ENCODE measurements at regions not wholly inside any gene's neighbourhood (a gene's known extent, or its start where the extent isn't known, plus 50 kb on each side); places are given as distances from the start of the nearest gene placed in this dataset.

- H3K4me3 ChIP-seq (ENCODE audit: low read depth, low read length): no peak overlapping the region
- TF ChIP-seq CTCF (IDR thresholded peaks at IDR 0.05; ENCODE audit: low read depth, low read length): no peak
- TF ChIP-seq MYC (IDR thresholded peaks at IDR 0.05; ENCODE audit: low read depth, low read length): no peak
- no peak for TF ChIP-seq MAX (IDR thresholded peaks at IDR 0.05; ENCODE audit: low read depth, low read length)
- no peak for TF ChIP-seq POLR2A (IDR thresholded peaks at IDR 0.05; ENCODE audit: extremely low read depth, insufficient read length)
- DNase-seq (ENCODE audit: low read depth): no peak
Observed at GRCh38 chr1:222893255-222893654, 78.4 kb downstream of the DISP1 start.

- no peak for TF ChIP-seq POLR2A (IDR thresholded peaks at IDR 0.05; ENCODE audit: extremely low read depth, insufficient read length)
- no peak overlapping the region for H3K4me3 ChIP-seq (ENCODE audit: low read depth, low read length)
- no peak for DNase-seq (ENCODE audit: low read depth)
Observed at GRCh38 chr1:222894331-222894730, 79.5 kb downstream of the DISP1 start.

GRCh38 chr1:222896630-222897526 lies 82.0 kb downstream of the DISP1 start:
- no peak overlapping the region for H3K4me3 ChIP-seq (ENCODE audit: low read depth, low read length)
- DNase-seq (ENCODE audit: low read depth): no peak
- TF ChIP-seq MYC (IDR thresholded peaks at IDR 0.05; ENCODE audit: low read depth, low read length): no peak

- DNase-seq (ENCODE audit: low read depth): no peak
- no peak overlapping the region for H3K4me3 ChIP-seq (ENCODE audit: low read depth, low read length)
- TF ChIP-seq MYC (IDR thresholded peaks at IDR 0.05; ENCODE audit: low read depth, low read length) (no peak), POLR2A (IDR thresholded peaks at IDR 0.05; ENCODE audit: extremely low read depth, insufficient read length) (no peak), MAX (IDR thresholded peaks at IDR 0.05; ENCODE audit: low read depth, low read length) (no peak), CTCF (IDR thresholded peaks at IDR 0.05; ENCODE audit: low read depth, low read length) (no peak)
Observed at GRCh38 chr1:222897527-222898190, 82.8 kb downstream of the DISP1 start.

GRCh38 chr1:222898191-222898527 lies 83.3 kb downstream of the DISP1 start:
- H3K4me3 ChIP-seq (ENCODE audit: low read depth, low read length): no peak overlapping the region

GRCh38 chr1:222899471-222899870 lies 84.6 kb downstream of the DISP1 start:
- TF ChIP-seq POLR2A (IDR thresholded peaks at IDR 0.05; ENCODE audit: extremely low read depth, insufficient read length): no peak
- no peak for TF ChIP-seq MAX (IDR thresholded peaks at IDR 0.05; ENCODE audit: low read depth, low read length)
- no peak for TF ChIP-seq CTCF (IDR thresholded peaks at IDR 0.05; ENCODE audit: low read depth, low read length)
- no peak for TF ChIP-seq MYC (IDR thresholded peaks at IDR 0.05; ENCODE audit: low read depth, low read length)
- DNase-seq (ENCODE audit: low read depth): no peak

More at GRCh38 chr1:222898191-222898527, 83.3 kb downstream of the DISP1 start:
- DNase-seq (ENCODE audit: low read depth): no peak
- TF ChIP-seq MYC (IDR thresholded peaks at IDR 0.05; ENCODE audit: low read depth, low read length) (no peak), MAX (IDR thresholded peaks at IDR 0.05; ENCODE audit: low read depth, low read length) (no peak), POLR2A (IDR thresholded peaks at IDR 0.05; ENCODE audit: extremely low read depth, insufficient read length) (no peak), CTCF (IDR thresholded peaks at IDR 0.05; ENCODE audit: low read depth, low read length) (no peak)

More at GRCh38 chr1:222899471-222899870, 84.6 kb downstream of the DISP1 start:
- H3K4me3 ChIP-seq (ENCODE audit: low read depth, low read length): no peak overlapping the region

Data from NB4 (cell line).